VCaP (cell line): ENCODE measurements at regions not wholly inside any gene's neighbourhood (a gene's known extent, or its start where the extent isn't known, plus 50 kb on each side); places are given as distances from the start of the nearest gene placed in this dataset.

Experiments
- H3K27ac ChIP-seq: fragments of 450-650 bp; 2 replicates; pipeline ENCODE4 v1.5.1; 2017
- TF ChIP-seq, protein P1 (sequence below): fragments of 450-650 bp; conservative IDR thresholded peaks from 2 replicates; pipeline ENCODE4 v1.5.1; 2017; ENCODE audit warnings: mild to moderate bottlenecking, moderate library complexity

DNA sequence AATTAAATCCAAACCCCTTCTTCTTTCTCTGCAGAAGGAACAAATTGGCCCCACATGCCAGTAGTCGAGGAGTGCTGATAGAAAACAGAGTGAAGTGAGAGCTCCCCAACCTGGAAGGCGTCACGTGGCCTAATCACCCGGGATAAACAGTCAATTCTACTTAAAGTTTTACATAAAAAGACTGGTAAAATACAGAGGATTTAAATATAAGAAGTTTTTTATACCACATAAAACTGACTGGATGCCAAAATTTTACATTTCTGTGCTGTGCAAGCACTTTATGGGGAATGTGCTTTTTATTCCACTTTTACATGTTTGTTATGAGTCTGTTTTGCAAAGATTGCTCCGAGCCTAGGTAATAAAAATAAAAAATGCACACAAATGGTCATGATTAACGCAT is 1586.8 kb upstream of the ACVR2A start:
- H3K27ac ChIP-seq = no peak overlapping the region
- TF ChIP-seq, protein P1, sequence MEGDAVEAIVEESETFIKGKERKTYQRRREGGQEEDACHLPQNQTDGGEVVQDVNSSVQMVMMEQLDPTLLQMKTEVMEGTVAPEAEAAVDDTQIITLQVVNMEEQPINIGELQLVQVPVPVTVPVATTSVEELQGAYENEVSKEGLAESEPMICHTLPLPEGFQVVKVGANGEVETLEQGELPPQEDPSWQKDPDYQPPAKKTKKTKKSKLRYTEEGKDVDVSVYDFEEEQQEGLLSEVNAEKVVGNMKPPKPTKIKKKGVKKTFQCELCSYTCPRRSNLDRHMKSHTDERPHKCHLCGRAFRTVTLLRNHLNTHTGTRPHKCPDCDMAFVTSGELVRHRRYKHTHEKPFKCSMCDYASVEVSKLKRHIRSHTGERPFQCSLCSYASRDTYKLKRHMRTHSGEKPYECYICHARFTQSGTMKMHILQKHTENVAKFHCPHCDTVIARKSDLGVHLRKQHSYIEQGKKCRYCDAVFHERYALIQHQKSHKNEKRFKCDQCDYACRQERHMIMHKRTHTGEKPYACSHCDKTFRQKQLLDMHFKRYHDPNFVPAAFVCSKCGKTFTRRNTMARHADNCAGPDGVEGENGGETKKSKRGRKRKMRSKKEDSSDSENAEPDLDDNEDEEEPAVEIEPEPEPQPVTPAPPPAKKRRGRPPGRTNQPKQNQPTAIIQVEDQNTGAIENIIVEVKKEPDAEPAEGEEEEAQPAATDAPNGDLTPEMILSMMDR = no peak

DNA sequence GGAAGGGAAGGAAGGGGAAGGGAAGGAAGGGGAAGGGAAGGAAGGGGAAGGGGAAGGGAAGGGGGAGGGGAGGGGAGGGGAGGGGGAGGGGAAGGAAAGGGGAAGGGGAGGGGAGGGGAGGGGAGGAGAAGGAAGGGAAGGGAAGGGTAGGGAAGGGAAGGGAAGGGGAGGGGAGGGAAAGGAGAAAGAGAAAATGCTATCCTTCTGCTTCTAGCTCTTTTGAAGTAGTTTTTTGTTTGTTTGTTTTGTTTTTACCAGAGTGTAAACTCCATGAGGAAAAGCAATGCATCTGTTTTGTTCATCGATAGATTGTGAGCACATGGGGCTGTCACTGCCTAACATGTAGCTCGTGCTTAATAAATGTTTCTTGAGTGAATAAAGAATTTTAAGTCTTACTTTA is 1592.7 kb upstream of the ACVR2A start:
- TF ChIP-seq, protein P1 = no peak
- no peak overlapping the region for H3K27ac ChIP-seq

DNA sequence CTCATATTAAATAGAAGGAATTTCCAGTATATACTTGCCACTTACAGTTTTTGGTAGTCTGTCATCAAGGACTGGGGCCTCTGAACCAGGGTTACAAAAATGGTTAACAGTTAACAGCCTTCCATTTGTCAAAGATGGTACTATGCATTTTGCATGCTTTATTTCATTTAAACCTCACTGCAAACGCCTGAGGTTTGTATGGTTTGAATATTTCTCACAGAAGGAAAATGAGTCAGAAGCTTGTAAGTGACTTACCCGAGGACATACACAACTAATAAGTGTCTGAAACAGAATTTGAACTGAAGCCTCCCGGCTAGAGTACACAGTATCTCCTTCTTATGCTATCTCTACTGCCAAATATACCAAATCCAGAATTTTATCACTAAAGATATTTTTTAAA is 1593.5 kb upstream of the ACVR2A start:
- TF ChIP-seq, protein P1 = no peak
- H3K27ac ChIP-seq = no peak overlapping the region

DNA sequence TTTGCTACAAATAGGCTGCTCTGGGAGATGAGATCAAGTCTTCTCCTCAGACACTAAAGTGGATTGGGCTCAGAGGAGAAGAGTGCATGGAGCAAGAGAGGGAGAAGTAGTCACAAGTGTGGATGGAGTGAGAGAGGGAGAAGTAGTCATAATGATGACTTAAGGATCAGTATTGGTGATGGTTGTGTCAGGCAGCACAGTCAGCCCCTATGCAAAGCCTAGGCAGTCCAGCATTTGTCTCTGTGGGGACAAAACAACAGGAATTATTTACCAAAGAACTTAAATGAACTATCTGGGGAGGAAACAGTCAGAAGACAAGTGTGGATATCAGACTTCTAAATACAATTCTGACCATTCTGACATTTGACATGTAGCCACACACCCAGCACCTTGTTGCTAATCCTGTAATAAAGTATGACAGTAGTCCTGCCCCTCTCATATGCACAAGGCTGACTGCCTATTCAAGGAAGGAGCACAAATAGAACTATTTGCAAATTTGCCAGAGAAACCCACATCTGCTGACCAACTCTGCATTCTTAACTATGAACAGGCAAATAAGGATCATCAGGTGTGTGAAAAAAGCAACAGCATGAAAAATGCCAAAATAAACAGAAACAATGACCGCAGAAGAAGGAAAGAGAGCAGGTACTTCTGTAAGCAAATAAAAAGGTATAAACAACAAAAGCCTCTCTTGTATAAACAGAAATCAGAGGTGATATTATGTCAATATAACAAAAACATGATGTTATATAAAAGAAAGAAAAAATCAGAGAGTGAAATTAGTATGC is 1597.9 kb upstream of the ACVR2A start:
- TF ChIP-seq, protein P1 = no peak
- no peak overlapping the region for H3K27ac ChIP-seq

DNA sequence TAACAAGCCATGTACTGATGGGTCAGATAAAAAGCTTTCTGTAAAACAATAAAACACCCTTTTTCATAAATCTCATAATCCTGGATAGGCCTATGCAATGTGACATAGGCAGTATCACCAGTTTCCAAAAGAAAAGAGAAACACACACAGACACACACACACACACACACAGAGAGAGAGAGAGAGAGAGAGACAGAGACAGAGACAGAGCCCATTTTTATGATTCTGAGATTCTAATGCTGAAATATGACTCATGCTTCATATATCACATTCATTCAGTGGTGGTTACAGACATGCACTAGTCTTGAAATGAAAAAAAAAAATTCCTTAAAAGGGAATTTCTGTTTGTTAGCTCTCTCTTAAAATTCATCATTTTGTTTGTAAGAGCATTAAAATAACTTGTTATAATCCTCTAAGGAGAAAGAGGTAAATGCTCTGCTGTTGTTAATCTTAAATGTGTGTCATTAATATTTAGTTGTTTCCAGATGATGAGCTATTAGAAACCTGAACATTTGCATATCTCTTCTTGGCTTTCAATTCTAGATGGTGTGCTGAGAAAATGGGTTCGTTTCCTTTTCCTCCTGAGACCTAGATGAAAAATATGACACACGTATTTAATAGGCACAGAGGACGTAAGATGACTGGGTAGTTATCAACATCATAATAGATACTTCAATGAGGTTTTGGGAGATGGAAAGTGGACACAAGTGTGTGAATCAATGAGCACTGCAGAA is 1598.7 kb upstream of the ACVR2A start:
- H3K27ac ChIP-seq = no peak overlapping the region
- TF ChIP-seq, protein P1 = no peak

DNA sequence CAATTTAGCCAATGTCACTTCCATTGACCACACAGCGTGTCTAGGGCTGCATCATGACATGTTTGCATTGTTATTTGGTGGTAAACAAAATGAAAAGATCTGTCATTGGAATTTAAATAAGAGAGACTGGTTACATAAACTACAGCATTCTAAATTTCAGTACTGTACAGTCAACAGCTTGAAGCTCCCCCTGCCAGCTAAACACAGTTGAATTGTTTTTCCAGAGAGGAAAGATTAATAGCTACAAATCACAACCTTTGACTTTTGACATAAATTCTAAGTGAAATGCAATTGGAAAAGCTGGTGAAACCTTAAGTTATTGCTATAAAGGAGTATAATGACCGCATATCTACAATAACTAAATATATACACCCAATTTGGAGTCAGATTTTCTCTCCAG is 1600.0 kb upstream of the ACVR2A start:
- TF ChIP-seq, protein P1 = no peak
- H3K27ac ChIP-seq = no peak overlapping the region

DNA sequence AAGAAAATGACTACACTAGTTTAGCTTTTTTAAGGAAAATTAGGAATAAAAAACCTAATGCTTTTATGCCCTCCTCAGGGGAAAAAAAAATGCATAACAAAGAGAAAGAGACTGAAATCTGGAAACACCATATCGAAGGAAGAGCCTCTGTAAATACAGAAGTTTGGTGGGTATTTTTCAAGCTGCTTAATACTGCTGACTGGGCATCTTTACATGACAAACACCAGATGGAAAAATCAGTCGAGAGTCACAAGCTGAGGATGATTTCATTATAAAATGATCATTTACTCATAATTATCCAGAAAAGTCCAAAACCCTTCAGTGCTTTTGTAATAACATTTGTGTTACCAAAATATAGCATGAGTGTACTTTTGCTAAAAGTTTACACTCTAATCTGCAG is 1600.7 kb upstream of the ACVR2A start:
- H3K27ac ChIP-seq = no peak overlapping the region
- TF ChIP-seq, protein P1 = no peak
